22Rv1 (cell line): ENCODE measurements at regions not wholly inside any gene's neighbourhood (a gene's known extent, or its start where the extent isn't known, plus 50 kb on each side); places are given as distances from the start of the nearest gene placed in this dataset.

Source experiments
- ZFX ChIP-seq: fragments of 450-650 bp; IDR thresholded peaks from 2 replicates; pipeline ENCODE4 v1.6.1; 2017; ENCODE audit warnings: antibody characterized with exemption, borderline replicate concordance
- TF ChIP-seq, protein P1 (sequence below): fragments of 450-650 bp; IDR thresholded peaks from 2 replicates; pipeline ENCODE4 v1.5.1; 2017; ENCODE audit warnings: mild to moderate bottlenecking

DNA sequence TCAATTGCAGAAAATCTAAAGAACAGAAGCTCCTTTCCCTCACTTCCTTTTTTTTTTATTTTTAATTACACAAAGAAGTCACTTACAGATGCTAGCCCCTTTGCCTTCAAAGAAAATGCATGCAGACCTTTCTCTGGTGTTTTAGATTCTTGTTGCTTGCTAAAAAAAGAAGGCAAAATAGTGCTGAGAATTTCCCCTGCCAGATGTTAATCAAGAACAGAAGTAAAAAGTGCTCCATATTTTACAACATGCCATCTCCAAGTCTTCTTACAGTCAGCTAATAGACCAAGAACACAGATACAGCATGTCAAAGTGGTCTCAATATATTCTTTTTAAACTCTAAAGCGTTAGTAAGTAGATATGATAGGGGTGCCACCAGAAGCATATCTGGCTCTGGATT, 142.8 kb upstream of the RGMB start:
- TF ChIP-seq, protein P1, sequence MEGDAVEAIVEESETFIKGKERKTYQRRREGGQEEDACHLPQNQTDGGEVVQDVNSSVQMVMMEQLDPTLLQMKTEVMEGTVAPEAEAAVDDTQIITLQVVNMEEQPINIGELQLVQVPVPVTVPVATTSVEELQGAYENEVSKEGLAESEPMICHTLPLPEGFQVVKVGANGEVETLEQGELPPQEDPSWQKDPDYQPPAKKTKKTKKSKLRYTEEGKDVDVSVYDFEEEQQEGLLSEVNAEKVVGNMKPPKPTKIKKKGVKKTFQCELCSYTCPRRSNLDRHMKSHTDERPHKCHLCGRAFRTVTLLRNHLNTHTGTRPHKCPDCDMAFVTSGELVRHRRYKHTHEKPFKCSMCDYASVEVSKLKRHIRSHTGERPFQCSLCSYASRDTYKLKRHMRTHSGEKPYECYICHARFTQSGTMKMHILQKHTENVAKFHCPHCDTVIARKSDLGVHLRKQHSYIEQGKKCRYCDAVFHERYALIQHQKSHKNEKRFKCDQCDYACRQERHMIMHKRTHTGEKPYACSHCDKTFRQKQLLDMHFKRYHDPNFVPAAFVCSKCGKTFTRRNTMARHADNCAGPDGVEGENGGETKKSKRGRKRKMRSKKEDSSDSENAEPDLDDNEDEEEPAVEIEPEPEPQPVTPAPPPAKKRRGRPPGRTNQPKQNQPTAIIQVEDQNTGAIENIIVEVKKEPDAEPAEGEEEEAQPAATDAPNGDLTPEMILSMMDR = no peak
- no peak for TF ChIP-seq ZFX
